SK-N-MC (cell line): ENCODE measurements at regions not wholly inside any gene's neighbourhood (a gene's known extent, or its start where the extent isn't known, plus 50 kb on each side); places are given as distances from the start of the nearest gene placed in this dataset.

Experiments
- EZH2 ChIP-seq: fragments of 200-600 bp; sonication (generic); IDR thresholded peaks from one replicate; pipeline ENCODE4 v1.6.1; 2017; ENCODE audit warnings: antibody characterized with exemption
- POLR2AphosphoS5 ChIP-seq: IDR thresholded peaks from 2 replicates; pipeline ENCODE4 v1.6.1; 2012; ENCODE audit warnings: mild to moderate bottlenecking, low read depth, low read length, borderline replicate concordance

DNA sequence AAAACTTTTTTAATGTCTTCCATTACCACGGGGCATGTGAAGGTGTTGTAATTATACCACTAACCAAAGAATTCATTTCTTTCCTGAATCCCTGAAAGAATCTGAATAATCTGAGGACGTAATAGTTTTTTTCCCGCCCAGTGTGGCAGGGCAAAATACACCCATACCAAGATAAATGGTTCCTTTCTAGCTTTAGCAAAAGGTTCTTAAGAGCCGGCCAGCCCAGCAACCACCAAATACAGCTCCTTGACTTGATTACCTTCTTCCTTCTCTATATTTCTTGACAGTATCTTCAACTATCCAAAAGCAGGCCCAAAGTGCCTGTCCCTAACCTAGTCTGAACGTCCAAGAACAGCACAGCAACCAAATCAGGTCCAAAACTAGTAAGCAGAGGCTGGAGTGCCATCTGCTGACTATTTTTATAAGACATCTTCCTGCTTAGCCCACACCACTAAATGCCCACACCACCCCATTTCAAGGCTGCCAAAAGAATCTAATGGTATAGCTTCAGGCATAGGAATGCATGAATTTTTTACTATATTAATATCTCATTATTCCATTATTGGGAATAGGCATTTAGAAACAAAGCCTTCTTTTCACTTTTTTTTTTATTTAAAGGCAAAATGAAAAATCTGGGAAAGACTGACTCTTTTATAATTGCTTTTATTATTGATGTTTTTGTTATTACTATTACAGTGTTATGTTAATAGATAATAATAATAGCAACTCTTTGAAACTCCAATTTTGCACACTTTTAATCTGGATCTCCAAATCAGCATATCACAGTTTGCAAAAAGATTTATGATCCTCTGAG lies 524.4 kb downstream of the MED13L start:
- TF ChIP-seq EZH2: no peak
- no peak for TF ChIP-seq POLR2AphosphoS5
